DMS 273 (cell line): ENCODE measurements at regions not wholly inside any gene's neighbourhood (a gene's known extent, or its start where the extent isn't known, plus 50 kb on each side); places are given as distances from the start of the nearest gene placed in this dataset.
"Not testable (repeated sequence)": the region's sequence is repeated elsewhere in the genome, so short reads cannot be mapped to it uniquely, and the experiment has no call there.

ENCODE experiments used
- DNase-seq: peaks from one replicate; lab custom pipeline; 2025; ENCODE audit not compliant: unreplicated experiment; lab: John Stamatoyannopoulos, UW

DNA sequence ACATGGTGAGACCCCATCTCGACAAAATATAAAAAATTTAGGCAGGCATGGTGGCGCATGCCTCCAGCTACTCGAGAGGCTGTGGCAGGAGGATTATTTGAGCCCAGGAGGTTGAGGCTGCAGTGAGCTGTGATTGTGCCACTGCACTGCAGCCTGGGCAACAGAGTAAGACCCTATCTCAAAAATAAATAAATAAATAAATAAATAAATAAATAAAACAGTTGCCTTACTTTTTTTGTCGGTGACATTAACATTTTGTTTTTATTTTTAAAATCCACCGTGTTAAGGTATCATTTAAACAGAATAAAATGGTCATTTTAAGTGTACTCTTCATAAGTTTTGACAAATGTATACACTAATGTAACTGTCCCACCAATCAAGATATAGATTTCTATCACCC is 57.0 kb downstream of the RASL11A start:
- no peak for DNase-seq

GRCh38 chr13:27329210-27329609 is 58.6 kb downstream of the RASL11A start:
- no peak for DNase-seq

DNA sequence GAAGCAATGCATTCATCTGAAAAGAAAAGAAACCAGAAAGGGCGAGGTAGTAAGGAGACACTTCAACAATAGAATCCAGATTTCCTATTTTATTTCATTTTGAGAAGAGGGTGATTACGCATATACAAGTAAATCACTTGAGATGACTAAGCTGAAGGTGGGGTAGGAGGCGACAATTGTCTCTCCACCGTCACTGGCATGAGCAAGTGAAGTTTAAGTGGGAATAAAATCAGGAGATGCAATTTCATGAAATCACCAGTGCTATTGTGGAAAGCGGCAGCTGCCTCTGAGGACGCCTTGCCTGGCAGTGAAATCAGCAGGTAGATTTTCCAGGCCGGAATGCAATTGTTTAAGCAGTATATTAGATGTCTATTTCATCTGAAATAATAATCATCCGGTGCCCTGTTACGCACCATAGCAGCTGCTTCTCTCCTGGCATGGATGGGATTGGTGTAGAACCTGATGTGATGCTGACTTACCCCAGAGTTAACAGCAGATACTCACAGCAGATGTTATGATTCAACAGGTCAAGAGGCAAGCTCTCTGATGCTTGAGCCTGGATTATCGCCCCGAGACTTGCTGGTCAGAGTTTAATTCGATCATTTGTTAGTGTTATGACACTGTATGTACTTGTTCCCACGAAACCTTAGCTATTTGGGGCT is 64.3 kb downstream of the RASL11A start:
- DNase-seq, result peak; percentile 56

DNA sequence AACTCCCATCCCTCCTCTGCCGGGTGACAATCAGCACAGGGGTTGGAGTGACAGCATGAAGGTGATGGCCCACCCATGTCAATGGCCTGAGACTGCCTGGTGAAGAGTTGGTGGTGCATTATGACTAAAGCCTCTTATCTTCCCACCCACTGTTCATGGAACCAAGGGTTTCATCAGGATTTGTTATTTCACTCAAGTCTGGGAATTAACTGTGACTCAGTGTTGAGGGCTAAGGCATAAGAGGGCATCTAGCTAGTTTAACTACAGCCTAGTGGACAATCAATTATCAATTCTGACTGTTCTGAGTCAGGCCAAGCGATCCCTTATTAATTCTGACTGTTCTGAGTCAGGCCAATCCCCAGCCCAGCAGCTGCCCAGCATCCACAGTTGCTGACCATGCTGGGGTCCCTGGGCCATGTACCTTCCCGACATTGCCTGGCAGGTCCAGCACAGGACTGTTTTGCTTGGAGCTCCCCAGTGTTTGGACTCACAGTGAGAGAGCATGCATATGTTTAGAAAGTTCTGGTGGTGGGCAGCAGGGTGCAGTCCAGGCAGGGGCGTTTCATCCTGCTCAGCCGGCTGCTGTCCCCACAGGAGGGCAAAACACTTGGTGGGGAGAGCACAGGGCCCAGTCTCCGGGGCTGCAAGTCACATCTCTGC is 65.5 kb downstream of the RASL11A start:
- no peak for DNase-seq

DNA sequence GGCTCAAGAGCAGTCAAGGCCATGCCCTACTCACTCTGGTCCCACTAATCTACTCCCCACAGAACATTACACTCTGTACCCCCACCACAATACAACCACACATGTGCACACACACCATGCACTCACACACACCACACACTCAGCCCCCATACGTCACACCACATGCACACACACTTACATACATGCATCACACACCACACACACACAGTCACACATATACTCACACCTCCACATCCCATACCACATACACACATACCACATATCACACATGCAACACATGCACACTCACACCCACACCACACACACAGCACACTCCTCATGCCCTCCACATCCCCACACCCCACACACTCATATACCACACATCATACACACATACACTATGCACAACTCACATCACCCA is 67.6 kb downstream of the RASL11A start:
- DNase-seq, result no peak

DNA sequence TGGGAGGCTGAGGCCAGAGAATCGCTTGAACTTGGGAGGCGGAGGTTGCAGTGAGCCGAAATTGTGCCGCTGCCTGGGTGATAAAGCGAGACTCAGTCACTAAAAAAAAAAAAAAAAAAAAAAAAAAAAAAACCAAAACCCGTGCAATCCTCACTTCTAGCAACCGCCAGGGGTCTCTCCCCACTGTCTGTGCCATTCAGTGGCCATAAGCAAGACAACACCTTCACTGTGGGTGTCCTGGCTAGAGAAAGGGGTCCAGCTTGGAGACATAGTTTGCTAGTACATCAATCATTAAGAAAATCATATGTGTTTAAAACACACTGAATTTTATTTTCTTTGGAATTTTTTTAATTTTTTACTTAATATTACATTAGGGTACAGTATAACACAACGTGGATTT is 68.2 kb downstream of the RASL11A start:
- DNase-seq, result peak; percentile 19

DNA sequence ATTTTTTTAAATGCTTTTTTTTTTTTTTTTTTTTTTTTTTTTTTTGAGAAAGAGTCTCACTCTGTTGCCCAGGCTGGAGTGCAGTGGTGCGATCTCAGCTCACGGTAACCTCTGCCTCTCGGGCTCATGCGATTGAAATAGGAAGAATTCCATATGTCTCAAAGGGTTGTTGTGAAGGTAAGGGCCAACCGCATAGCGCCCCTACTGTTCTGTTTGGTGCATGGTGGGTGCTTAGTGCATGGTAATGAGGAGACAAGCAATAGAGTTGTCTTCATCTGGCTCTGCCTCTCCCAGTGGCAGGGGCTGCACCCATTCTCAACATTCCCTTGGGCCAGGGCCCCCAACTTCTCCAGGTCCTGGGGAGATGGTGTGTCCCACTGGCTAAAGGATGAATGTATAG is 68.7 kb downstream of the RASL11A start:
- peak; percentile 69 for DNase-seq

DNA sequence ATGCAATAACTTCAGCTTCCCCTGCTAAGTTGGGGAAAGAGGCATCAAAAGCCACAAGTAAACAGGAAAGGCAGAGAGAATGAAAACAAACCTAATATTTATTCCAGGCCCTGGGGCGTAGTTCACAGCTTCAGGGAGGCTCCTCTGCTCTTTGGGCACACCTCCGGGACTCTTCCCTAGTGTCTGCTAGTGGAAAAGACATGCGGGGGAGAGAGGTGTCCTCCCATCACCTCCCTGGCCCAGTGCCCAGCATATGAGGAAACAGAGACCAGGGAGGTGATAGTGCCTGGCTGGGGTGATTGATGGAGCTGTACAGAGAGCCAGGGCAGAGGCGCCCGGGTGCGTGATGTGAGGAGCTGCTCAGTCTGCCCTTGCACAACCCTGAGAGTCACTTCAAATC is 71.0 kb downstream of the RASL11A start:
- no peak for DNase-seq

- DNase-seq, result no peak
Measured at GRCh38 chr13:27347211-27347772, 76.7 kb downstream of the RASL11A start.

- DNase-seq, result no peak
Measured at GRCh38 chr13:27348461-27348860, 76.0 kb upstream of the GTF3A start.

DNA sequence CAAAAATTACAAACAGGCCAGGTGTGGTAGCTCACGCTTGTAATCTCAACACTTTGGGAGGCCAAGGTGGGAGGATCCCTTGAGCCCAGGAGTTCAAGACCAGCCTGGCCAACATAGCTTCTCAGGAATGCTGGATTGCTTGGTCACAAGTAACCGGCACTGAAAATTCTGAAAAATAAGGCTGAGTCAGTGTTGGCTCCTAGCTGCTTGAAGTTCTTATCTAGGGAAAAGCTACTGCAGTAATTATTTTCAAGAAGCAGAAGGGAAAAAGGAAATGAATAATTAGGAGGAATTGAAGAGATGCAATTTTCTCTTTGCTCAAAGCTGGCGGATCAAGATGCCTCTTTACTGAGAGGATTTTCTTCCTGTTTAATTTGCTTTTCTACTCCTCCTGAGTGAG is 75.0 kb upstream of the GTF3A start:
- DNase-seq, result no peak

- DNase-seq, result not testable (repeated sequence)
Measured at GRCh38 chr13:27350825-27351224, 73.6 kb upstream of the GTF3A start.

DNA sequence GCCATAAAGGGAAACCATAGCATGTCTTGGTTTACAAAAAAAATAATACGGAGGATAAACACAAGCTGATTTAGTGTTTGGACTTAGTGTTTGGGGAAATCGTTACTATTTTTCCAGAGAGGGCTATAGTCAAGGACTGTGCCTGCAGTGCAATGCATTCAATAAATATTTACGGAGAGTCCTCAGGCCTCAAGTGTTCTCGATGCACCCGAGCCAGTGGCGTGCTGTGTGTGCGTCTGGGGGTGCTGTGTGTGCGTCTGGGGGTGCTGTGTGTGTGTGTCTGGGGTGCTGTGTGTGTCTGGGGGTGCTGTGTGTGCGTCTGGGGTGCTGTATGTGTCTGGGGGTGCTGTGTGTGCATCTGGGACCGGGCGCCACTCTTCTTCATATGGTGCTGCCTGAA is 71.7 kb upstream of the GTF3A start:
- no peak for DNase-seq

DNA sequence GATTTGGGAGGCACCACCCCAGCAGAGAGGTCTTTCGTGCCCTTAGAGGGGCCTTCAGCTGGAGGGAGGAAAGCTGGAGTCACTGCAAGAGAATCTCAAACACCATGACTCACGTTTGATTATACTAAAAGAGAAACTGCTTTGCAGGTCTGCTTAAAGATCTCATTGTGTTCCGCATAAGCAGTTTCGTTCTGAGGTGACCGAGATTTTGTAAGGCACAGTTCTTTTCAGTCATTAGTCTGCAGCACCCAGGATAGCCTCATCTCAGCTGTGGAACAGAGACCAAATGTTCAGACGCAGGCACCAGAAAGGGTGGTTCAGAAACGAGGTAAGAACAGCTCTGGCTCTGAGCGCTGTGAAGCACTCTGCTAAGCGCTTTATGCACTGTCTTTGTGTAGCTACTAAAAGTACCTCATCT is 71.2 kb upstream of the GTF3A start:
- no peak for DNase-seq

DNA sequence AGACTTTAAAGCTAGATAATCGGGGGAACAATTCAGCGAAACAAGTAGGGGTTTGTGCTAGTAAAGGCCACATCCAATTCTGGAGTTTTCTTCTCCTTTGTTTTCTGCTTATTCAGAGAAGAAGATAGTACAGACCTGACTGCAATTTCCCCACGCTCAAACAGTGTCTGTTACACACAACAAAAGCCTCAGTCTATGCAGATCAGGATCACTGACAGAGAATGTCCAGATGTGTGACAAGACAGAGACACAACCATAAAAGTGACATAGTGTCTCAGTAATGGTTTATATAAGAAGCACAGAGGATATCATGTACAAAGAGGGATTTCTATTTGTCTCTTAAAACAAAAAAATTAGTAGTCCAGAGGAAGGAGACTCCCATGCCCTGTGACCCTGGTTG is 70.7 kb upstream of the GTF3A start:
- no peak for DNase-seq

DNA sequence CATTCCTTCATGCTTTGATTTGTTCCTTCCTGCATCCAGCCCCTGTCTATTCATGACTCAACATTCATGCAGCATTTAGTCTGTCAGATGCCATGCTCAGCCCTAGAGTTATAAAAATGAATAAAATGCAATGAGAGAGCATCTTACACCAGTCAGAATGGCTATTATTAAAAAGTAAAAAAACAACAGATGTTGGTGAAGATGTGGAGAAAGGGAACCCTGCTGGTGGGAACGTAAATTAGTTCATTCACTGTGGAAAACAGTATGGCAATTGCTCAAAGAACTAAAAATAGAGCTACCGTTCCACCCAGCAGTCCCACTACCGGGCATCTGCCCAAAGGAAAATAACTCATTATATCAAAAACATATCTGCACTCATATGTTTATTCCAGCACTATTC is 70.0 kb upstream of the GTF3A start:
- DNase-seq, result peak; percentile 41

DNA sequence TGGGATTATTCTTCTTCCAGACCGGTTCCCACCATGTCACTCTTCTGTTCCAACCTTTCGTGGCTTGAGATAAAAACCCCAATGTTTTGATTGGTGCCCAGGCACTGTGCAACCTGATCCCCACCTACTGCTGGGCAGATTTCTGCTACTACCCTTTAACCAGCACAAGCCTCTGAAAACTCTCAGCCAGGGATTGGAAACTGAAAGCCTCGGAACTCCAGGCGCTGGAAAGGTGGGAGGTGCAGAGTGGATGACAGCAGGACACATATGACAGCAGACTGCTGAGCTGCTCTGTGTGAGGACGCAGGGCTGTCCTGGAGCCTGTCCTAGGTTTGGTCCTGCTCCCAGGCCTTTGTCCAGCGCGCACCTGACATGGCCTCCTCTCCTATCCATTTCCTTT is 68.5 kb upstream of the GTF3A start:
- DNase-seq, result peak; percentile 37

DNA sequence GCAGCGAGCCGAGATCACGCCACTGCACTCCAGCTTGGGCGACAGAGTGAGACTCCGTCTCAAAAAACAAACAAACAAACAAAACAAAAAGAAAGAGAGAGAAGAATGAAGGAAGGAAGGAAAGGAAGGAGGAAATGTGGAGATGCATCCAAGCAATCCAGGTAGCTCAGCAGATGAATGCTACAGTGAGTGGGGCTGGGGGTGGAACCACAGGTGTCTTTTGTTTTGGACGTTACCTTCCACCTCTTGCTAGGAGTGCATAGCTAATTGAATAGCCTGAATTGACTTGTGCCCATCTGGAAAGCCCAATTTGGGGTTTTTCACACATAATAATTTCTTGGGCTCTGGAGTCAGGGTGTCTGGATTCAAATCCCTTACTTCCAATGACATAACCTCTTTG is 66.0 kb upstream of the GTF3A start:
- DNase-seq, result no peak

DNA sequence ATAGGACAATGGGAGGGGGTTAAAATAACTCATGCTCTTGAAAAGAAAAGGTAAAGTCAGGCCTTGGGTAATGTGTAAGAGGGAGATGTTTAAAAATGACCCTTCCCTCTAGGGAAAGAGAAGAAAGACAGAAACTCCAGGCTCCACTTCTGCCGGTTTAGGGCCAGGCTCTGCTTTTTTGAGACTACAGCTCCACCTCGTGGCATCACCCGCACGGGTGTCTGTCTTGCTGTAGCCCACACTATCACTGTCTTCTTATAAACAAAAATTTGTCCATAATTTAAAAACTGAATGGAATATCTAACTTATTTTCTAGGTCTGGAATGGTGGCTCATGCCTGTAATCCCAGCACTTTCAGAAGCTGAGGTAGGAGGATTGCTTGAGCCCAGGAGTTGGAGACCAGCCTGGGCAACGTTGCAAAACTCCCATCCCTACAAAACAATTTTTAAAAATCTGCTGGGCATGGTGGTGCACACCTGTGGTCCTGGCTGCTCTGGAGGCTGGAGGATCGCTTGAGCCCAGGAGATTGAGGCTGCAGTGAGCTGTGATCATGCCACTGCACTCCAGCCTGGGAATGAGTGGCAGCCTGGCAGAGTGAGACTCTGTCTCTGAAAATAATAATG is 65.1 kb upstream of the GTF3A start:
- peak; percentile 71 for DNase-seq

- no peak for DNase-seq
Measured at GRCh38 chr13:27360562-27360961, 63.9 kb upstream of the GTF3A start.

DNA sequence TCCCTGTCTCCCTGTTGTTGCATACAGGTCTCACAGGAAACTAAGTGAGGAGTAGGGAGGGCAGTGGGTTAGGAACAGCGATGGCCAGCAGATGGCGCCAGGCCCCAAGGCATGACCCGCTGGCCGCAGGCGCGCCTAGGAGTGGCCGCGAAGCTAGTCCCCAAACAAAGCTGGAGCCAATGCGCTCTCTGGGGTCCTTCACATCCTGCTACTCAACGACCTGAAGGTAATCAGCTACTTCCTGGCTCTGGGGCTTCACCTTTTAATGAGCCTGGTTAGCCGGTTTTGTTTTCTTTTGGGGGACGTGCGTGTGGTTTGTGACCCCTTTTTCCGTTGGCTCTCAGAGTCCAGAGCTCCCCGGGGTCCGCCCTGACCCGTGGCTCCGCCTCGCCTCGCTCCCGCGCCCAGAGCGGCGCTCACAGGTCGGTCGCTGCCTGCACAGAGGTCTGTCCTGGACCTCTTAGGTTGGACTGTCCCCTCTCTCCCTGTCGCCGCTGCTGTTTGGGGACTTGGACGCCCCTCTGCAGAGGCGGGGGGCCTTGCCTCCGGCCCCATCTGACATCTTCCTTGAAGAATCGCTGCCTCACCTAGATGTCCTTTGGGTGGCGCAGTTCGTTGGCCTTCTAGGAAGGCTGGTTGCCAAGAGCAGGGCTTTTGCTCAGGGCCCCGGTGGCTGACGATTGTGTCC is 62.2 kb upstream of the GTF3A start:
- DNase-seq, result peak; percentile 86

DNA sequence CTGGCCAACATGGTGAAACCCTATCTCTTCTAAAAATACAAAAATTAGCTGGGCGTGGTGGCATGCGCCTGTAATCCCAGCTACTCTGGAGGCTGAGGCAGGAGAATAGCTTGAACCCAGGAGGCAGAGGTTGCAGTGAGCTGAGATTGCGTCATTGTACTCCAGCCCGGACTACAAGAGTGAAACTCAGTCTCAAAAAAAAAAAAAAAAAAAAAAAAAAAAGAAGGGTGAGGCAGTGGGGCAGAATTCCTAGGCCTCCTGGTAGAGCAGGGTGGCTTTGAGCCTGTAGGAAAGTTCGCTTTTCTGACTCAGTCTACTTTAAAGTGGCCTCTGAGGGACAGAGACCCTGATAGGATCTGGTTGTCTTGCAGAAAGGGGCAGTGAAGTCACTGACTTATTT is 60.8 kb upstream of the GTF3A start:
- not testable (repeated sequence) for DNase-seq
